Left lung (tissue), 4 donors: ENCODE measurements at regions not wholly inside any gene's neighbourhood (a gene's known extent, or its start where the extent isn't known, plus 50 kb on each side); places are given as distances from the start of the nearest gene placed in this dataset.

Source experiments
- ATAC-seq: fragments of 200-7000 bp; cut with Tn5 transposase; one replicate; pipeline ENCODE4 v1.9.1; 2020; ENCODE audit warnings: moderate library complexity
- DNase-seq, 4 donors: peaks; one replicate each; pipeline ENCODE4 v3.0.0-alpha.2; 2013 to 2020
- H3K27ac ChIP-seq, 2 donors: fragments of 200-600 bp; sonication (generic) in 1 of 2; one replicate each; pipeline versions ENCODE4 v1.5.0 to v1.8.0; 2020 to 2021
- H3K27me3 ChIP-seq, 2 donors: fragments of 200-600 bp; sonication (generic) in 1 of 2; one replicate each; pipeline versions ENCODE4 v1.5.0 to v1.8.0; 2020 to 2021
- H3K36me3 ChIP-seq, 2 donors: fragments of 200-600 bp; sonication (generic) in 1 of 2; one replicate each; pipeline versions ENCODE4 v1.5.0 to v1.8.0; 2020 to 2021
- H3K4me1 ChIP-seq, 2 donors: fragments of 200-600 bp; one replicate each; pipeline ENCODE4 v1.8.0; 2021
- H3K4me3 ChIP-seq, 2 donors: fragments of 200-600 bp; sonication (generic) in 1 of 2; one replicate each; pipeline versions ENCODE4 v1.5.0 to v1.8.0; 2020 to 2021; ENCODE audit warnings: mild to moderate bottlenecking in 1 of 2
- H3K9me3 ChIP-seq, 2 donors: fragments of 200-600 bp; sonication (generic) in 1 of 2; one replicate each; pipeline versions ENCODE4 v1.5.0 to v1.8.0; 2020 to 2021
- CTCF ChIP-seq, 2 donors: fragments of 200-600 bp; sonication (generic) in 1 of 2; IDR thresholded peaks; one replicate each; pipeline versions ENCODE4 v1.5.0 to v1.8.0; 2021; ENCODE audit warnings: antibody characterized with exemption in 2 of 2
- intact Hi-C, 2 donors: fragments of 100-400 bp; cut with DNase I; formaldehyde crosslinking; loops; one replicate each; pipeline versions ENCODE4 v1.11.2 to v1.14.2; 2022
- donor health status: DM: no; HTN: yes; CAD: no.
- donor health status: DM: no; HTN: no; CAD: no.

- no peak for DNase-seq
- intact Hi-C loops: no loop called here
- Histone ChIP-seq H3K36me3 (no peaks in the 10 kb centered on the region), H3K4me3 (no peak overlapping the region), H3K27ac (no peak overlapping the region), H3K27me3 (no peaks in the 10 kb centered on the region), H3K9me3 (no peaks in the 10 kb centered on the region), H3K4me1 (no peaks in the 10 kb centered on the region)
- no peak for TF ChIP-seq CTCF (IDR thresholded peaks at IDR 0.05)
- no peak for ATAC-seq
Observed at GRCh38 chr1:118627435-118627834, 360.7 kb downstream of the TBX15 start.

- Histone ChIP-seq H3K9me3 (peaks cover 0 to 13% of the 10 kb centered on the region in 2 donors), H3K36me3 (no peaks in the 10 kb centered on the region), H3K27me3 (no peaks in the 10 kb centered on the region), H3K27ac (no peak overlapping the region), H3K4me1 (no peaks in the 10 kb centered on the region), H3K4me3 (no peak overlapping the region)
- ATAC-seq (no peak), DNase-seq (no peak)
- TF ChIP-seq CTCF (IDR thresholded peaks at IDR 0.05): no peak
- intact Hi-C loops: no loop called here
Observed at GRCh38 chr1:118621839-118622238, 366.3 kb downstream of the TBX15 start.

GRCh38 chr1:118618618-118619340, 369.4 kb downstream of the TBX15 start:
- intact Hi-C loops: no loop called here
- ATAC-seq (no peak), DNase-seq (peak in 2 of 4 donors; percentile 5 to 34)
- H3K27ac ChIP-seq: no peak overlapping the region
- no peaks in the 10 kb centered on the region for H3K27me3 ChIP-seq
- no peaks in the 10 kb centered on the region for H3K36me3 ChIP-seq
- no peaks in the 10 kb centered on the region for H3K4me1 ChIP-seq
- TF ChIP-seq CTCF (IDR thresholded peaks at IDR 0.05): no peak
- H3K4me3 ChIP-seq: no peak overlapping the region
- peaks cover 0 to 13% of the 10 kb centered on the region in 2 donors for H3K9me3 ChIP-seq

- no peaks in the 10 kb centered on the region for H3K36me3 ChIP-seq
- H3K27ac ChIP-seq: no peak overlapping the region
- H3K9me3 ChIP-seq: peaks cover 0 to 13% of the 10 kb centered on the region in 2 donors
- intact Hi-C loops: no loop called here
- H3K4me3 ChIP-seq: no peak overlapping the region
- no peak for ATAC-seq
- TF ChIP-seq CTCF (IDR thresholded peaks at IDR 0.05): no peak
- no peak for DNase-seq
- no peaks in the 10 kb centered on the region for H3K4me1 ChIP-seq
- no peaks in the 10 kb centered on the region for H3K27me3 ChIP-seq
Observed at GRCh38 chr1:118617916-118618315, 370.2 kb downstream of the TBX15 start.

GRCh38 chr1:118615066-118615465, 373.1 kb downstream of the TBX15 start:
- Histone ChIP-seq H3K9me3 (peaks cover 0 to 19% of the 10 kb centered on the region in 2 donors), H3K27me3 (no peaks in the 10 kb centered on the region), H3K36me3 (no peaks in the 10 kb centered on the region), H3K27ac (no peak overlapping the region), H3K4me1 (no peaks in the 10 kb centered on the region), H3K4me3 (no peak overlapping the region)
- no peak for TF ChIP-seq CTCF (IDR thresholded peaks at IDR 0.05)
- DNase-seq: no peak
- no peak for ATAC-seq
- intact Hi-C loops: no loop called here
